WTC11 (cell line): ENCODE measurements at regions not wholly inside any gene's neighbourhood (a gene's known extent, or its start where the extent isn't known, plus 50 kb on each side); places are given as distances from the start of the nearest gene placed in this dataset.

Experiments used
- NFE2L1 ChIP-seq: sonication (generic); formaldehyde crosslinking; IDR thresholded peaks from 2 replicates; pipeline ENCODE4 v1.8.1; 2023; ENCODE audit warnings: missing genetic modification reagents
- SP1 ChIP-seq: sonication (generic); formaldehyde crosslinking; conservative IDR thresholded peaks from 2 replicates; pipeline ENCODE4 v1.8.1; 2022; ENCODE audit warnings: missing genetic modification reagents
- TEAD1 ChIP-seq: sonication (generic); formaldehyde crosslinking; IDR thresholded peaks from 2 replicates; pipeline ENCODE4 v1.8.0; 2022; ENCODE audit warnings: mild to moderate bottlenecking, missing genetic modification reagents
- ZNF121 ChIP-seq: sonication (generic); formaldehyde crosslinking; IDR thresholded peaks from 2 replicates; pipeline ENCODE4 v1.8.0; 2023; ENCODE audit warnings: missing genetic modification reagents
- TF ChIP-seq, protein P1 (sequence below): fragments of 200-600 bp; IDR thresholded peaks from 2 replicates; pipeline ENCODE4 v1.8.0; 2022; ENCODE audit warnings: antibody characterized with exemption
- TF ChIP-seq, protein P2 (sequence below): sonication (generic); formaldehyde crosslinking; IDR thresholded peaks from 2 replicates; pipeline ENCODE4 v1.8.1; 2022; ENCODE audit warnings: low read depth, missing genetic modification reagents, borderline replicate concordance

DNA sequence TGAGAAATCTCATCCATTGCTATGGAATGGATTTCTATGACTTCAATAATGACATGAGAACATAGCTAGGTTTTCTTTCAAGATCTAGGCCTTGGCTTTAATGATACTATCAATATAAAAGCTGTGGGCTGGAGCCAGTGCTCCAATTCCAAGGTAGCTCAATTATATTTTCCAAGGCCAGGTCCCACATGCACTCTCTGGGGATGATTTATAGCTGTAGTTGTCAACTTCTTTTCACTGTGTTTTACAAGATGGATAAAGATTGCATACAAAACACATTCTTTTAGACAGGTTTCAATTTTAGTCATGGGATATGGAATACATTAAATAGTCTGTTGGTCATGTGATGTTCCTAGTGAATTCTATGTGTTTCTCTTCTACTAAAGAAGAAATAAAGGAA, 156.7 kb downstream of the DCAF12L1 start:
- TF ChIP-seq NFE2L1 (CRISPR knock-in tag) (no peak), ZNF121 (CRISPR knock-in tag) (no peak), TEAD1 (CRISPR knock-in tag) (no peak), SP1 (CRISPR knock-in tag) (no peak)
- TF ChIP-seq, protein P1, sequence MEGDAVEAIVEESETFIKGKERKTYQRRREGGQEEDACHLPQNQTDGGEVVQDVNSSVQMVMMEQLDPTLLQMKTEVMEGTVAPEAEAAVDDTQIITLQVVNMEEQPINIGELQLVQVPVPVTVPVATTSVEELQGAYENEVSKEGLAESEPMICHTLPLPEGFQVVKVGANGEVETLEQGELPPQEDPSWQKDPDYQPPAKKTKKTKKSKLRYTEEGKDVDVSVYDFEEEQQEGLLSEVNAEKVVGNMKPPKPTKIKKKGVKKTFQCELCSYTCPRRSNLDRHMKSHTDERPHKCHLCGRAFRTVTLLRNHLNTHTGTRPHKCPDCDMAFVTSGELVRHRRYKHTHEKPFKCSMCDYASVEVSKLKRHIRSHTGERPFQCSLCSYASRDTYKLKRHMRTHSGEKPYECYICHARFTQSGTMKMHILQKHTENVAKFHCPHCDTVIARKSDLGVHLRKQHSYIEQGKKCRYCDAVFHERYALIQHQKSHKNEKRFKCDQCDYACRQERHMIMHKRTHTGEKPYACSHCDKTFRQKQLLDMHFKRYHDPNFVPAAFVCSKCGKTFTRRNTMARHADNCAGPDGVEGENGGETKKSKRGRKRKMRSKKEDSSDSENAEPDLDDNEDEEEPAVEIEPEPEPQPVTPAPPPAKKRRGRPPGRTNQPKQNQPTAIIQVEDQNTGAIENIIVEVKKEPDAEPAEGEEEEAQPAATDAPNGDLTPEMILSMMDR = no peak
- TF ChIP-seq, protein P2, sequence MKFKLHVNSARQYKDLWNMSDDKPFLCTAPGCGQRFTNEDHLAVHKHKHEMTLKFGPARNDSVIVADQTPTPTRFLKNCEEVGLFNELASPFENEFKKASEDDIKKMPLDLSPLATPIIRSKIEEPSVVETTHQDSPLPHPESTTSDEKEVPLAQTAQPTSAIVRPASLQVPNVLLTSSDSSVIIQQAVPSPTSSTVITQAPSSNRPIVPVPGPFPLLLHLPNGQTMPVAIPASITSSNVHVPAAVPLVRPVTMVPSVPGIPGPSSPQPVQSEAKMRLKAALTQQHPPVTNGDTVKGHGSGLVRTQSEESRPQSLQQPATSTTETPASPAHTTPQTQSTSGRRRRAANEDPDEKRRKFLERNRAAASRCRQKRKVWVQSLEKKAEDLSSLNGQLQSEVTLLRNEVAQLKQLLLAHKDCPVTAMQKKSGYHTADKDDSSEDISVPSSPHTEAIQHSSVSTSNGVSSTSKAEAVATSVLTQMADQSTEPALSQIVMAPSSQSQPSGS = no peak
